Suprapubic skin (tissue), 4 donors: ENCODE measurements at regions not wholly inside any gene's neighbourhood (a gene's known extent, or its start where the extent isn't known, plus 50 kb on each side); places are given as distances from the start of the nearest gene placed in this dataset.

Source experiments
- CTCF ChIP-seq, 2 donors: fragments of 200-600 bp in 1 of 2; fragments of 450-650 bp in 1 of 2; sonication (generic) in 1 of 2; IDR thresholded peaks; one replicate each; pipeline ENCODE4 v1.5.1; 2016 to 2019; ENCODE audit warnings: antibody characterized with exemption in 2 of 2, mild to moderate bottlenecking in 1 of 2, moderate library complexity in 1 of 2
- EP300 ChIP-seq: sonication (generic); formaldehyde crosslinking; IDR thresholded peaks from one replicate; pipeline ENCODE4 v1.6.1; 2017; ENCODE audit warnings: antibody characterized with exemption
- POLR2A ChIP-seq, 2 donors: fragments of 450-650 bp; IDR thresholded peaks; one replicate each; pipeline ENCODE4 v1.6.1; 2017; ENCODE audit warnings: antibody characterized with exemption in 2 of 2, mild to moderate bottlenecking in 2 of 2, moderate library complexity in 2 of 2
- POLR2AphosphoS5 ChIP-seq, 3 donors: sonication (generic); formaldehyde crosslinking; IDR thresholded peaks; one replicate each; pipeline ENCODE4 v1.6.1; 2017; ENCODE audit warnings: antibody characterized with exemption in 3 of 3

- TF ChIP-seq POLR2AphosphoS5 (IDR thresholded peaks at IDR 0.05), result no peak
- no peak for TF ChIP-seq CTCF (IDR thresholded peaks at IDR 0.05)
- TF ChIP-seq EP300, result no peak
- no peak for TF ChIP-seq POLR2A (IDR thresholded peaks at IDR 0.05)
These were observed 200.4 kb downstream of the AXIN2 start for GRCh38 chr17:65360961-65361552.
